Gastroesophageal sphincter (tissue), 4 donors: ENCODE measurements at regions not wholly inside any gene's neighbourhood (a gene's known extent, or its start where the extent isn't known, plus 50 kb on each side); places are given as distances from the start of the nearest gene placed in this dataset.
"Not testable (repeated sequence)": the region's sequence is repeated elsewhere in the genome, so short reads cannot be mapped to it uniquely, and the experiment has no call there.

Source experiments
- ATAC-seq: fragments of 150-250 bp; one replicate; pipeline ENCODE4 v1.9.1; 2016; ENCODE audit warnings: mild to moderate bottlenecking, moderate library complexity
- H3K27ac ChIP-seq, 4 donors: fragments of 200-600 bp; sonication (generic) in 3 of 4; 1 replicate in 3 of 4; 2 replicates in 1 of 4; pipeline ENCODE4 v1.5.1; 2016 to 2019
- H3K27me3 ChIP-seq: fragments of 200-600 bp; sonication (generic); one replicate; pipeline ENCODE4 v1.5.1; 2019
- H3K36me3 ChIP-seq, 2 donors: fragments of 200-600 bp; sonication (generic); one replicate each; pipeline ENCODE4 v1.5.1; 2019; ENCODE audit warnings: control low read depth in 1 of 2
- H3K4me1 ChIP-seq, 3 donors: fragments of 200-600 bp; sonication (generic); 1 replicate in 2 of 3; 2 replicates in 1 of 3; pipeline ENCODE4 v1.5.1; 2016 to 2019; ENCODE audit warnings: control low read depth in 2 of 3
- H3K4me3 ChIP-seq, 2 donors: fragments of 200-600 bp; sonication (generic); one replicate each; pipeline ENCODE4 v1.5.1; 2019; ENCODE audit warnings: mild to moderate bottlenecking in 1 of 2, moderate library complexity in 1 of 2
- H3K9me3 ChIP-seq, 3 donors: fragments of 200-600 bp; sonication (generic); one replicate each; pipeline ENCODE4 v1.5.1; 2017 to 2019; ENCODE audit warnings: control low read depth in 2 of 3
- EP300 ChIP-seq: sonication (generic); formaldehyde crosslinking; IDR thresholded peaks from one replicate; pipeline ENCODE4 v1.6.1; 2017; ENCODE audit warnings: antibody characterized with exemption, mild to moderate bottlenecking
- POLR2A ChIP-seq, 2 donors: fragments of 450-650 bp; IDR thresholded peaks; one replicate each; pipeline ENCODE4 v1.6.1; 2017; ENCODE audit warnings: antibody characterized with exemption in 2 of 2, mild to moderate bottlenecking in 2 of 2, moderate library complexity in 1 of 2
- POLR2AphosphoS5 ChIP-seq: sonication (generic); formaldehyde crosslinking; IDR thresholded peaks from one replicate; pipeline ENCODE4 v1.6.1; 2017; ENCODE audit warnings: antibody characterized with exemption
- WGBS, 2 donors: methylation state at CpG; one replicate each; pipeline ENCODE4 v1.1.5; 2018; ENCODE audit warnings: low coverage in 1 of 2; 5-methylcytosine and 5-hydroxymethylcytosine counted together
- TF ChIP-seq, protein P1 (sequence below), 4 experiments: fragments of 200-600 bp in 2 of 4; fragments of 450-650 bp in 2 of 4; sonication (generic) in 1 of 4; IDR thresholded peaks; one replicate each; pipeline ENCODE4 v1.5.1; 2017 to 2019; ENCODE audit warnings: antibody characterized with exemption in 4 of 4, mild to moderate bottlenecking in 2 of 4, moderate library complexity in 2 of 4

DNA sequence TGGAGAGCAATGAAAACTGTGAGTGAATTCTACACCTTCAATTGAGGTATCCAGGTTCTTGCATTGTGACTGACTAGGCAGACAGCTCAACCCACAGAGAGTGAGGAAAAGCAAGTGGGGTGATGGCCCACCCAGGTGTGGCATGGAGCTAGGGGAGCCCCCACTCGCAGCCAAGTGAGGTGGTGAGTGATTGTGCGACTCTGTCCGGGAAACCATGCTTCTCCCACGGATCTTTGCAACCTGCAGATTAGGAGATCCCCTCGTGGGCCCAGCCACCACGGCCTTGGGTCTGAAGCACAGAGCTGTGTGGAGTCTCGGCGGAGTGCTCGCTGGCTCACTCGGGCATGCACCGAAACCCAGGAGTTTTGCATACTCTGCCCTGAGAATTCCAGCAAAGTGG, 120.1 kb downstream of the ALG10 start:
- Histone ChIP-seq H3K4me3 (no peak overlapping the region), H3K36me3 (no peaks in the 10 kb centered on the region), H3K27ac (no peak overlapping the region), H3K27me3 (peaks cover 3% of the 10 kb centered on the region), H3K4me1 (no peaks in the 10 kb centered on the region), H3K9me3 (no peaks in the 10 kb centered on the region)
- 80% methylated on average over 1 of the region's 11 CpGs; no CpG with 5 or more reads in 1 of the 2 donors for WGBS, 2 donors
- ATAC-seq = no peak
- TF ChIP-seq POLR2AphosphoS5 (no peak), POLR2A (IDR thresholded peaks at IDR 0.05) (no peak), EP300 (no peak)
- TF ChIP-seq, protein P1, sequence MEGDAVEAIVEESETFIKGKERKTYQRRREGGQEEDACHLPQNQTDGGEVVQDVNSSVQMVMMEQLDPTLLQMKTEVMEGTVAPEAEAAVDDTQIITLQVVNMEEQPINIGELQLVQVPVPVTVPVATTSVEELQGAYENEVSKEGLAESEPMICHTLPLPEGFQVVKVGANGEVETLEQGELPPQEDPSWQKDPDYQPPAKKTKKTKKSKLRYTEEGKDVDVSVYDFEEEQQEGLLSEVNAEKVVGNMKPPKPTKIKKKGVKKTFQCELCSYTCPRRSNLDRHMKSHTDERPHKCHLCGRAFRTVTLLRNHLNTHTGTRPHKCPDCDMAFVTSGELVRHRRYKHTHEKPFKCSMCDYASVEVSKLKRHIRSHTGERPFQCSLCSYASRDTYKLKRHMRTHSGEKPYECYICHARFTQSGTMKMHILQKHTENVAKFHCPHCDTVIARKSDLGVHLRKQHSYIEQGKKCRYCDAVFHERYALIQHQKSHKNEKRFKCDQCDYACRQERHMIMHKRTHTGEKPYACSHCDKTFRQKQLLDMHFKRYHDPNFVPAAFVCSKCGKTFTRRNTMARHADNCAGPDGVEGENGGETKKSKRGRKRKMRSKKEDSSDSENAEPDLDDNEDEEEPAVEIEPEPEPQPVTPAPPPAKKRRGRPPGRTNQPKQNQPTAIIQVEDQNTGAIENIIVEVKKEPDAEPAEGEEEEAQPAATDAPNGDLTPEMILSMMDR (IDR thresholded peaks at IDR 0.05) = no peak

DNA sequence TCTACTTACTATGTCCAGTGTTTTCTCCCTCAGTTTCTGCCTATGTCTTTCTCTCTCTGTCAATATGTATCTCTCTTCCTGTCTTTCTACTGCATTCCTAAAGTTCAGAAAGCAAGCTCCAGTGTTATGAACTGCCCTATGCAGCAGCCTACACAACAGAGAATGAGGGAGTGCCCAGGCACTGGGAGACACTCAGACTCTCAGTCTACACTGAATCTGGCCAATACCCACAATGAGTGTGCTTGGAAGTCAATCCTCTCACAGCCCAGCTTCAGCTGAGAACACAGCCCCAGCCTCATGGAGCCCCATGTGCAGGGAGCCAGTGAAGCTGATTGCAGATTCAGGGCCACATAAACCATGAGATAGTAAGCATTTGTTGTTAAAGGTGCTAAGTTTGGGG, 128.7 kb downstream of the ALG10 start:
- no peak for ATAC-seq
- no peak for TF ChIP-seq EP300
- no peak for TF ChIP-seq POLR2AphosphoS5
- H3K36me3 ChIP-seq = no peaks in the 10 kb centered on the region
- no peak overlapping the region for H3K27ac ChIP-seq
- no peak overlapping the region for H3K4me3 ChIP-seq
- no peaks in the 10 kb centered on the region for H3K4me1 ChIP-seq
- H3K27me3 ChIP-seq = no peaks in the 10 kb centered on the region
- no peaks in the 10 kb centered on the region for H3K9me3 ChIP-seq

DNA sequence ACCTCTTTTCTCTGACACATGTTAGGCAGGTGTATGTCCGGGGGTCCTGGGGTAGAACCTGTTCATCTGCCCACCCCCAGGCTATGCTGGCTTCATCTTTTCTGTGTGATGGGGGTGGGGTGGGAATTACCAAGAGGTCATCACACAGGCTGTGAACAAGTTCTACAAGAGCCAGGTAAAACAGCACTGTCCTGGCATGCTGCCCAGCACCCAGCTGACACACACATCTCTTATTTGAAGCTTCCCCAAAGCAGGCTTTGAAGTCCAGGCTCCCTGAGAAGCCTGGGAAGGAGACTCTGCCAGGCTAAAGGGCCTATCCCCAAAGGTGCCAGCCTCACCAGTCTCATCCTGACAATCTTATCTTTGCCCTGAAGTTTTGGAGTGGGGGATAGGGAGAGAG, 141.1 kb downstream of the ALG10 start:
- Histone ChIP-seq H3K4me3 (no peak overlapping the region), H3K27ac (no peak overlapping the region), H3K27me3 (peaks cover 5% of the 10 kb centered on the region), H3K36me3 (no peaks in the 10 kb centered on the region), H3K4me1 (no peaks in the 10 kb centered on the region), H3K9me3 (no peaks in the 10 kb centered on the region)
- WGBS, 2 donors = no CpG with 5 or more reads among the region's 1 CpG
- no peak for ATAC-seq
- no peak for TF ChIP-seq EP300
- TF ChIP-seq POLR2AphosphoS5 = no peak
- TF ChIP-seq, protein P1 (IDR thresholded peaks at IDR 0.05) = no peak
- no peak for TF ChIP-seq POLR2A (IDR thresholded peaks at IDR 0.05)

DNA sequence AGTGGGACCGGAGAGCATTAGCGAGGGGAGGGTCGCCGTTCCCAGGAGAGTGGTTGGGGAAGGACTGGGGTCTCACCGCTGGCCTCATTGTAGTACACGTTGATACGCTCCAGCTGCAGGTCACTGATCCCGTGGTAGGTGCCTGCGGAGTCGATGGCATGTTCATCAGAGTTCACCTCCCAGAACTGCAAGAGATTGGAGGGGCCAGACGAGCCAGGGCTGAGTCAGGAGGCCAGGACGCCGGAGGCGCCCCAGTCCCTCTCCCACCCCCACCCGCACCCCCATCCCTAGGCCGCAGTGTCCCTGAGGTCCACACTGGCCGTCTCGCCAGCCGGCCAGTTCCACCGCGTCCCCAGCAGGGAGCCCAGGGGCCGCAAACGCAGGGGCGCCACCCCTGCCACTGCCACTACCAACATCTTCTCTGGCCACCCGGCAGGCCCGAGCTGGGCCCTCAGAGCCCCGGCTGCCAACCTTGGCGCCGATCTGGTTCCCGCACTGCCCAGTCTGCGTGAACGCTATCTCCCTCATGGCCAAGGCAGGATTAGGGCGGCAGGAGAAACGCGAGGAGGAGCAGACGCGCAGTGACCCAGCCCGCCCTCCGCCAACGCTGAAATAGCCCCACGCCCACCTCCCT, 144.2 kb downstream of the ALG10 start:
- Histone ChIP-seq H3K9me3 (no peaks in the 10 kb centered on the region), H3K4me1 (no peaks in the 10 kb centered on the region), H3K36me3 (no peaks in the 10 kb centered on the region), H3K27me3 (peaks cover 5% of the 10 kb centered on the region), H3K27ac (no peak overlapping the region), H3K4me3 (no peak overlapping the region)
- TF ChIP-seq EP300 = no peak
- no peak for TF ChIP-seq POLR2AphosphoS5
- TF ChIP-seq, protein P1 (IDR thresholded peaks at IDR 0.05) = no peak
- TF ChIP-seq POLR2A (IDR thresholded peaks at IDR 0.05) = no peak
- no peak for ATAC-seq
- 81 to 97% methylated on average over 6 to 7 of the region's 41 CpGs for WGBS, 2 donors

DNA sequence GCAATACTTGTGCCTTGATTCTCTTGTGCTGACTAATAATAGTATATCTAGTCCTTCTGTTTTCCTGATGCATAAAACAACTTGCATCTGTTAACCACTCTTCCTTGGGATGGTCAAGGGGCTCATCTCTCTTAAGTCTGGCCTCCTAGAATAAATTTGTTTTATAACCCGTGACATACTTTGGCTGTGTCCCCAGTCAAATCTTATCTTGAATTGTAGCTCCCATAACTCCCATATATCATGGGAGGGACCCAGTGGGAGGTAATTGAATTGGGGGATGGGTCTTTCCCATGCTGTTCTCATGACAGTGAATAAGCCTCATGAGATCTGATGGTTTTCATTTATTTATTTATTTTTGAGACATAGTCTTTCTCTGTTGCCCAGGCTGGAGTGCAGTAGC, 146.2 kb downstream of the ALG10 start:
- not testable (repeated sequence) for H3K36me3 ChIP-seq, H3K27me3 ChIP-seq, H3K4me3 ChIP-seq, H3K9me3 ChIP-seq, ATAC-seq, H3K27ac ChIP-seq, H3K4me1 ChIP-seq
- WGBS, 2 donors = 83 to 90% methylated on average over 1 of the region's 1 CpG

DNA sequence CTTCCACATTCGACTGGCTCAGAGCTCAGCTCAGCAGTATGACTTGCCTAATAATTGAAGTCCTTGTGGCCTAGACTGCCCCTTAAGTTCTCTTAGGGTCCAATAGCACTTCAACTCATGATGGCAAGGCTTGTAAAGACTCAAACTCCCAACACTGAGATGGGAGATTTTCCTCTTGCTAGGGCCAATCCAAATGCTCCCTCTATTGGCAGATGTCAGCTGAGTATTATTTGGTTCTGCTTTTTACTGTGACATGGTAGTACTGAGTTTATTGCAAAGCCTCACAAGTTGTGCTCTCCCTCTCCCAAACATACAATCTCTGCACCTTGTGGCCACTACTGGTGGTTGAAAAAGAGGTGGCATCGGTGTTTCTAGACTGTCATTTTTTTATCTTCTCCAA, 164.2 kb downstream of the ALG10 start:
- Histone ChIP-seq H3K36me3 (no peaks in the 10 kb centered on the region), H3K4me1 (no peaks in the 10 kb centered on the region), H3K27me3 (no peaks in the 10 kb centered on the region), H3K27ac (no peak overlapping the region), H3K4me3 (no peak overlapping the region), H3K9me3 (peaks cover 0 to 5% (median 0%) of the 10 kb centered on the region in 3 donors)
- no peak for ATAC-seq
- TF ChIP-seq, protein P1 (IDR thresholded peaks at IDR 0.05) = no peak
- no peak for TF ChIP-seq POLR2AphosphoS5
- TF ChIP-seq EP300 = no peak
- TF ChIP-seq POLR2A (IDR thresholded peaks at IDR 0.05) = no peak
- WGBS, 2 donors = 56 to 75% methylated on average over 1 of the region's 2 CpGs
